ENCODE measurements at regions not wholly inside any gene's neighbourhood (a gene's known extent, or its start where the extent isn't known, plus 50 kb on each side); places are given as distances from the start of the nearest gene placed in this dataset.

GRCh38 chr2:5915881-5916310, 223.7 kb downstream of the SOX11 start:
- TF ChIP-seq ZNF274 (IDR thresholded peaks at IDR 0.05; ENCODE audit: low read depth, low read length) = no peak
- peak in 2 of 3 experiments; percentile 23 to 30; a peak in 2 of 6 replicates for TF ChIP-seq CTCF (IDR thresholded peaks at IDR 0.05 in 2 of 3, conservative IDR thresholded peaks at IDR 0.05 in 1 of 3; ENCODE audit: borderline replicate concordance in 1 of 3, insufficient read depth in 1 of 3, low read depth in 2 of 3, low read length in 2 of 3)
- DNase-seq (ENCODE audit: low read depth, low spot score) = no peak
- Histone ChIP-seq H3K79me2 (ENCODE audit: insufficient read depth, low read length) (no peaks in the 10 kb centered on the region), H3K9ac (ENCODE audit: low read length) (no peak overlapping the region), H2AFZ (ENCODE audit: low read depth, low read length, poor library complexity, severe bottlenecking) (no peak overlapping the region), H3K27ac (ENCODE audit: low read depth, low read length) (no peak overlapping the region), H3K4me3 (replicated peaks in 1 of 2; ENCODE audit: low read depth in 1 of 2, low read length in 2 of 2) (no peak overlapping the region), H3K4me1 (ENCODE audit: control insufficient read depth in 1 of 2, insufficient read depth in 2 of 2, low read length in 2 of 2) (no peaks in the 10 kb centered on the region), H3K36me3 (ENCODE audit: control insufficient read depth in 1 of 2, insufficient read depth in 2 of 2, low read length in 2 of 2) (no peaks in the 10 kb centered on the region), H3K4me2 (ENCODE audit: low read length) (no peak overlapping the region), H3K9me3 (ENCODE audit: control insufficient read depth in 1 of 2, insufficient read depth in 1 of 2, low read depth in 1 of 2, low read length in 2 of 2) (peaks cover 11 to 13% of the 10 kb centered on the region in 2 experiments; a peak in 2 of 4 replicates), H3K9me2 (ENCODE audit: insufficient read depth) (no peaks in the 10 kb centered on the region), H3K27me3 (ENCODE audit: insufficient read depth, low read length) (no peaks in the 10 kb centered on the region), H4K20me1 (ENCODE audit: insufficient read depth) (no peaks in the 10 kb centered on the region)
- BruUV-seq (replicated peaks) = no TSS peak
- no peak for ATAC-seq
- CTCF ChIA-PET = no interaction called here
- intact Hi-C loops (cut with micrococcal nuclease) = no loop called here
- RAD21 ChIA-PET (ENCODE audit: low non-redundant PET in 1 of 2, low total read pairs in 2 of 2, uncharacterized antibody in 2 of 2, unreplicated experiment in 2 of 2) = no interaction called here
- POLR2A ChIA-PET = no interaction called here

GRCh38 chr2:5921081-5921642, 229.0 kb downstream of the SOX11 start:
- intact Hi-C loops (cut with micrococcal nuclease) = no loop called here
- ChIA-PET CTCF (no interaction called here), POLR2A (no interaction called here)

More at GRCh38 chr2:5921081-5921642, 229.0 kb downstream of the SOX11 start:
- H3K79me2 ChIP-seq (ENCODE audit: insufficient read depth, low read length) = no peaks in the 10 kb centered on the region
- no peaks in the 10 kb centered on the region for H3K9me2 ChIP-seq (ENCODE audit: insufficient read depth)
- DNase-seq (ENCODE audit: low read depth, low spot score) (no peak), ATAC-seq (no peak)
- H3K9me3 ChIP-seq (ENCODE audit: control insufficient read depth in 1 of 2, insufficient read depth in 1 of 2, low read depth in 1 of 2, low read length in 2 of 2) = peaks cover 15 to 38% of the 10 kb centered on the region in 2 experiments; a peak in 2 of 4 replicates
- H4K20me1 ChIP-seq (ENCODE audit: insufficient read depth) = no peaks in the 10 kb centered on the region
- no peak for TF ChIP-seq TCF7L2 (IDR thresholded peaks at IDR 0.05; ENCODE audit: borderline replicate concordance, extremely low read depth, insufficient read depth, insufficient read length)
- TF ChIP-seq ATF3 (IDR thresholded peaks at IDR 0.05) = no peak
- H3K4me1 ChIP-seq (ENCODE audit: control insufficient read depth in 1 of 2, insufficient read depth in 2 of 2, low read length in 2 of 2) = no peaks in the 10 kb centered on the region
- no peak overlapping the region for H3K9ac ChIP-seq (ENCODE audit: low read length)
- H3K4me3 ChIP-seq (replicated peaks in 1 of 2; ENCODE audit: low read depth in 1 of 2, low read length in 2 of 2) = no peak overlapping the region
- BruUV-seq (replicated peaks) = no TSS peak
- RAD21 ChIA-PET (ENCODE audit: low non-redundant PET in 1 of 2, low total read pairs in 2 of 2, uncharacterized antibody in 2 of 2, unreplicated experiment in 2 of 2) = no interaction called here
- no peak overlapping the region for H3K4me2 ChIP-seq (ENCODE audit: low read length)
- H3K36me3 ChIP-seq (ENCODE audit: control insufficient read depth in 1 of 2, insufficient read depth in 2 of 2, low read length in 2 of 2) = no peaks in the 10 kb centered on the region
- no peak overlapping the region for H3K27ac ChIP-seq (ENCODE audit: low read depth, low read length)
- H2AFZ ChIP-seq (ENCODE audit: low read depth, low read length, poor library complexity, severe bottlenecking) = no peak overlapping the region
- H3K27me3 ChIP-seq (ENCODE audit: insufficient read depth, low read length) = no peaks in the 10 kb centered on the region

Data from HCT116 (cell line).